Hematopoietic multipotent progenitor cell treated with erythropoietin and hydrocortisone succinate and interleukin-3 and kit ligand, for 8 days (in vitro differentiated cells): ENCODE measurements at regions not wholly inside any gene's neighbourhood (a gene's known extent, or its start where the extent isn't known, plus 50 kb on each side); places are given as distances from the start of the nearest gene placed in this dataset.
"Not testable (repeated sequence)": the region's sequence is repeated elsewhere in the genome, so short reads cannot be mapped to it uniquely, and the experiment has no call there.

Experiments used
- DNase-seq: peaks from one replicate; pipeline ENCODE4 v3.0.0-alpha.2; 2015

DNA sequence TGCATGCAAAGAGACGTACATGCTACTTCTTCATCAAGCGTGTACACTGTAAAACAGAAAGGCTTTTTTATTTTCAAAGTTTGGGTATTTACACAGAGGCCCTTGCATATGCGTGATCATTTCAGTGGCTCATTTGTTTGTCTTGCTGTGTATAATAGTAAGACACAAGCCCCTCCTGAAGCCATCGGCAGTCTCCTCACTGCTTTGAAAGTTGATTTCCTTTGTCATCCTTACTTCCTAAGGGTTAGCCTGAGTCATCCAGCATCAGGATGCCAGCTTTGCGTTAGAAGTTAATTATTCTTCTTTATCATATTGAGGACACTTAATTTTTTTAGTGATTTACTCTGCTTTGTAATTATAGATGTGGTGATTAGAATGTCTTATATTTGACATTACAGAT, 72.5 kb upstream of the CTBP2 start:
- no peak for DNase-seq

DNA sequence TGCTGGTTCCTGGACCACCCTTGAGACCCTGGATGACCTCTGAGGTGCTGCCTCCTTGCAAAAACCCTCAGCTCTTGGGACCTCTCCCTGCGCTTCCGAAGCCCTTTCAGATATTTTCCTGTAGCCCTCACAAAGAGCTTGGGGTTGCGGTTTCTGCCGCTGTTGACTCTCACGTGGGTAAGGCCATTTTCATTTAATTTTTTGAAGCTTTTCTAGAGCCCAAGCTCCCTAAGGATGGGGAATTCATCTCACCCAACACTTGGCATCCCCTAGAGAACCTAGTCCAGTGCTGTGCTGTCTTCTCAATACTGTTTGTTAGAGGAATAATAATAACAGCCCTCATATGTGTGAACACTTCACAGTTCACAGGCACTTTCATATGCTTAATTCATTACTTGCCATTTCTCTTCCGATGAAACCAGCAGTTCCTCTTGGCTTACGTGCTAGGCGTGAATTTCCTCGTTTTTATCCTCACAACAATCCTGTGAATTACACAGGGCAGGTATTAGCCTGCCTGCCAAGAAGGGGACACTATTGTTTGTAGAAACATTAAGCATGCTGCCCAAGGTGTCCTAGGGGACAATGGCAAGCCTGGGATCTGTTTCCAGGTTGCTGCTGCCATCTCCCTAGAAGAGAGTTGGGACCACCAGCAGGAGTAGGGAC, 71.6 kb upstream of the CTBP2 start:
- DNase-seq, result no peak

- DNase-seq, result no peak
Measured at GRCh38 chr10:125231116-125231812, 70.9 kb upstream of the CTBP2 start.

DNA sequence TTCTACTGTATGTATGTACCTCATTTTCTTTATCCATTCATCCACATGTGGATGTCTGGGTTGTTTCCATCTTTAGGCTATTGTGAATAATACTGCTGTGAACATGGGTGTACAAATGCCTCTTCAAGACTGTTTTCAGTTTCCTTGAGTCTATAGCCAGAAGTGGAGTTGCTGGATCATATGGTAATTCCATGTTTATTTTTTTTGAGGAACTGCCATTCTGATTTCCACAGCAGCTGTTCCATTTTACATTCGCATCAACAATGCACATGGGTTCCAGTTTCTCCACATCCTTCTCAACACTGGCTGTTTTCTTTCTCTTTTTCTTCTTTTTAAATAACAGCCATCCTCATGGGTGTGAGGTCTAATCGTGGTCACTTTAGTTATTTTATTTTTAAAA, 69.9 kb upstream of the CTBP2 start:
- DNase-seq, result no peak

- not testable (repeated sequence) for DNase-seq
Measured at GRCh38 chr10:125228245-125228940, 68.0 kb upstream of the CTBP2 start.

DNA sequence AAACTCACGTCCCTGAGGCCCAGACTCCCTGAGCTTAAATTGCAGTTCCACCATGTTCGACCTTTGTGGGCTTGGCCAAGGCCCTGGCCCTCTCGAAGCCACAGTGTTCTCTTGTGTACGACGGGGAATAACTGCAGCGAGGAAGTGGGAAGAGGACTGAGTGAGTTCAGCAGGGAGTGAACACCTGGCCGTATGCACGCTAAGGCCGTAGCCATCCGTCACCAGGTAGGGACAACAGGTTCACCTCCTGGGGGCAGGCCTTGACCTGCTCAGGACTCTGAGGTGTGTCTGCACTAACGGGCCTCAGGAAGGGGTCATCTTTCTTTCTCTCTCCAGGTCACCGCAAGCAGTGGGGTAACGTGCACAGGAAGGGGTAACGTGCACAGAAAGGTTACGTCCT, 67.2 kb upstream of the CTBP2 start:
- DNase-seq, result no peak

- DNase-seq, result no peak
Measured at GRCh38 chr10:125226823-125227222, 66.5 kb upstream of the CTBP2 start.

DNA sequence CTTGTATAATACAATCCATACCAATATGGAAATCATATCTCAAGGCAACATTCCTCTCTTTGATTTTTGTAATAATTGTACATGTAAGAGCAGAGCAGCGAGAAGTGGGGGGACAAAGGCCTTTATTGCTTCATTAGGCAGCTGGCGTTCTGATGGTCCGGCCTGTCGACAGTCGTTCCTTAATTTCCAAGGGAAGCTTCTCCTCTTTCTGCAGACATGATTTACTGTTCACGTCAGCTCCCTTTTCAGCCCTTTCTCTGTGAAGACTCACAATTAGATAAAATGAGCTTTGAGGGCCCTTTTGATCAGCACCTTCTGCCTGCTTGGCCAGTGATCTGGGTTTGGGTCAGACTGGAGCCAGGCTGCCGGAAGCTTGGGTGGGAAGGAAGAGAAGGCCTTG, 65.6 kb upstream of the CTBP2 start:
- no peak for DNase-seq

GRCh38 chr10:125225051-125225450, 64.7 kb upstream of the CTBP2 start:
- no peak for DNase-seq

GRCh38 chr10:125222515-125223308, 62.3 kb upstream of the CTBP2 start:
- DNase-seq, result no peak

DNA sequence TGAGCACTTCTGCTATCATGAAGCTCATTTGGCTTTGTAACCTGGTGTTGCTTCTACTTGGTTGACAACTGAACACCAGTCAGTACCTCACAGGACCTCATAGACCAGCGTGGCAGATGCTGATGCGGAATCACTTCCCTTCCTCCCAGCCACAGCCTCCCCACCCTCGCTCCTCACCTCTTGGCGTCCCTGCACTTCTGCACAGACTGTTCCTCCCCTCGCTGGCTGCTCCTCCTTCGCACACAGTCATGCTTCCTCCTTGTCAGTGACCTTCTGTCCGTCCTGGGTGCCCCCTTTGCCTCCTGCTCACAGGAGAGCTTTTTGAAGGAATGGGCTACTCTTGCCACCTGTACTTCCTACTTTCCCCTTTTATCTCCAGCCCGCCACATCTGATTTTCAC, 61.4 kb upstream of the CTBP2 start:
- DNase-seq, result no peak

GRCh38 chr10:125219776-125220175, 59.4 kb upstream of the CTBP2 start:
- DNase-seq, result no peak

DNA sequence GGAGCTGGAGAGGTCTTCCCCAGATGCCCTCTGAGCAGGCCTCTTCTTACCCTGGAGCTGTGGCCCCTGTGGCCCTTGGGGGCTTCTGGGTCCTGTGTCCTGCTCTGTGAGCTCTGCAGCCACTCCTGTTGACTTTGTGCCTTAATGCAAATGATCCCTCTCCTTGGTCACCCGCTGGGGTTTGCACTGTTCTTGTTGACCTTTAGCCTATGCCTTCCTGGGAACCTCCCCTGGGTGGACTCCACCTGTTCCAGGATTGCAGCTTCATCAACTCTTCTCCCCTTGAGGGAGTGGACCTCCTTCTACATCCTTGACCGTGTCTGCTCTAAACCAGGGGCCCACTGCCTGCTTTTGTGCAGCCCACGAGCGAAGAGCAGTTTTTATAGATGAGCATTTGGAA, 58.6 kb upstream of the CTBP2 start:
- DNase-seq, result no peak

DNA sequence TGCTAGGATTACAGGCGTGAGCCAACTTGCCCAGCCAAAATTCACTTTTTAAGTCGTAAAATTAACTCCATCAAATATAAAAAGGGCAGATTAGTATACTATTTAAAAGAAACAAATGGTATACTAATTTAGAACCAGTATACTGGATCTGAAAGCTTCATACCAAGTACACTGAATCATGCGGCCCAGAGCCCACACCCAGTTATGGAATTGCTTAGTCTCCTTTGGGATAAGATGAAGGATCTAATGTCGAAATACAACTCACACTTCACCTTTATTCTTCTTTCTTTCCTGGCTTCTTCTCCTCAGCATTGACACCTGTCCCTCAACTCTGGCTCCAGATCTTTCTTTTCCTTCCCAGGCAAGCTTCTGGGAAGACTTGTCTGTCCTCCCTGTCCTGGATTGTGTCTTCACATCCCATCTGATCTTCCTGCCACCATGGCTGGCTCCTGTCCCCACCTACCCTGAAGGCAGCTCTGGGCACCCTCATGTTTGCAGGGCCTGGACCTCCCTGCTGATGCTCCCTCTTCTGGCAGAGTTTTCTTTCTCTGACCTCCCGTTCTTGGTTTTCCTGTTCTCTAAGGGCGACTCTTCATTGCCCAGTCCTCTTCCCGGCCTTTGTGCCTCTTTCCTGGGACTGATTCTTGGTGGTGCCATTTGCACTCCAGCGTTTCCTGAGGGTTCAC, 57.8 kb upstream of the CTBP2 start:
- no peak for DNase-seq

DNA sequence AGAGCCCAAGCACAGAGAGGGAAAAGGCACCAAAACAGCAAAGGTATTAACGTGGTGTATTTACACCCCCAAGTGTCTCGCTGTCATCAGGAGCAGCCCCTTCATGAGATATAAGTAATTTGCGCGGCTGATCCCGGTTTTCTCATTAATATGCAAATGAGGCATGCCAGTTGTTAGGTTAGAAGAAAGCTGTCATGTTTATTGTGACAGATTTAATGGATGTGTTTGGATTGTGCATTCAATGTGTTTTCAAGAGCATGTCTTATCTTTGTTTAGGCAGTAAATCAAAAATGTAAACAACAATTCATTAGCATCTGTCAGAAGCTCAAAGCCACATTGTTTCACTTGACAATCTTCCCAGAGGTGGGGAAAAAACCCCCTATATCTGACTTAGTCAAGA, 56.5 kb upstream of the CTBP2 start:
- no peak for DNase-seq

GRCh38 chr10:125216309-125216708, 55.9 kb upstream of the CTBP2 start:
- no peak for DNase-seq

- DNase-seq, result no peak
Measured at GRCh38 chr10:125214283-125214570, 53.9 kb upstream of the CTBP2 start.

- no peak for DNase-seq
Measured at GRCh38 chr10:125213541-125214282, 53.3 kb upstream of the CTBP2 start.

- DNase-seq, result no peak
Measured at GRCh38 chr10:125212150-125212809, 51.9 kb upstream of the CTBP2 start.
